ENCODE measurements at regions not wholly inside any gene's neighbourhood (a gene's known extent, or its start where the extent isn't known, plus 50 kb on each side); places are given as distances from the start of the nearest gene placed in this dataset.
"Not testable (repeated sequence)": the region's sequence is repeated elsewhere in the genome, so short reads cannot be mapped to it uniquely, and the experiment has no call there.

DNA sequence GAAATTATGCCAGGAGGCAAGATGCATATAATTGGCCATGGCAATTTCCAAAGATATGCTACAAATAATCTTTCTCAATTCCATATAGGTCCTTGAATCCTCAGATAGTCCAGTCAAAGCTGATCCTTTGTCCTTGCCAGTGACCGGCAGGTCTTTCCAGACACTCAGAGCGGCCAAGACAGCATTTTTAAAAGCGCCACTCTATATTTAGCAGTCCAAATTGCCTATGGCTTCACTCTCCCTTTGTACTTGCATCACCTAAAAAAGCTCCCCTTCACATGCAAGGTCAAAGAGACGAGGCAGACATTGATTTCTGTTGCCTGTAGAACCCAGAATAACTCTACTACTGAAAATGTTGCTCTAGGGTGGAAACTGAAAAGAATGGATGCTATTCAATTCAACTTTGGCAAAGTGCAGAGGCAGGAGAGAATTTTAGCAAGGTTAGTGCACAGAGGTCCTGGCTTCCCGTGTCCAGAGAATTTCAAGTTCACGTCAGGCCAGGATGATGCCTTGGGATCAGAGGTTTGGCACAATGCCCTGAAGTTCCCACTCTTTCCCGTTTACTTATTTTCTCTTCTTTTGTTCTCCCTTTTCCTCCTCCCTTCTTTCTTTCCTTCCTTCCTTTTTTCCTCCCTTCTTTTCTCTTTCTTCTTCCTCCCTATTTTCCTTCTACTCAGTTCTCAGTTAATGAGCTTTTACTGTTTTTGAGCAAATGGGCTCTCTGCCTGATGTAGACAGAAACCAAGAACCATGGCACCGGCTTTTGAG is 108.5 kb downstream of the KCNK1 start:
- Histone ChIP-seq H3K27me3 (replicated peaks) (no peaks in the 10 kb centered on the region), H3K4me3 (ENCODE audit: low read depth, low read length) (no peak overlapping the region), H3K36me3 (replicated peaks) (no peaks in the 10 kb centered on the region), H3K27ac (no peak overlapping the region)
- in situ Hi-C loops (cut with HindIII; ENCODE audit: low pct_ligation_motif_present, low sequenced_read_pairs) = no loop called here
- DNase-seq = no peak
- TF ChIP-seq, protein P1, sequence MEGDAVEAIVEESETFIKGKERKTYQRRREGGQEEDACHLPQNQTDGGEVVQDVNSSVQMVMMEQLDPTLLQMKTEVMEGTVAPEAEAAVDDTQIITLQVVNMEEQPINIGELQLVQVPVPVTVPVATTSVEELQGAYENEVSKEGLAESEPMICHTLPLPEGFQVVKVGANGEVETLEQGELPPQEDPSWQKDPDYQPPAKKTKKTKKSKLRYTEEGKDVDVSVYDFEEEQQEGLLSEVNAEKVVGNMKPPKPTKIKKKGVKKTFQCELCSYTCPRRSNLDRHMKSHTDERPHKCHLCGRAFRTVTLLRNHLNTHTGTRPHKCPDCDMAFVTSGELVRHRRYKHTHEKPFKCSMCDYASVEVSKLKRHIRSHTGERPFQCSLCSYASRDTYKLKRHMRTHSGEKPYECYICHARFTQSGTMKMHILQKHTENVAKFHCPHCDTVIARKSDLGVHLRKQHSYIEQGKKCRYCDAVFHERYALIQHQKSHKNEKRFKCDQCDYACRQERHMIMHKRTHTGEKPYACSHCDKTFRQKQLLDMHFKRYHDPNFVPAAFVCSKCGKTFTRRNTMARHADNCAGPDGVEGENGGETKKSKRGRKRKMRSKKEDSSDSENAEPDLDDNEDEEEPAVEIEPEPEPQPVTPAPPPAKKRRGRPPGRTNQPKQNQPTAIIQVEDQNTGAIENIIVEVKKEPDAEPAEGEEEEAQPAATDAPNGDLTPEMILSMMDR (IDR thresholded peaks at IDR 0.05; ENCODE audit: low read depth, low read length, missing control alignments) = no peak

DNA sequence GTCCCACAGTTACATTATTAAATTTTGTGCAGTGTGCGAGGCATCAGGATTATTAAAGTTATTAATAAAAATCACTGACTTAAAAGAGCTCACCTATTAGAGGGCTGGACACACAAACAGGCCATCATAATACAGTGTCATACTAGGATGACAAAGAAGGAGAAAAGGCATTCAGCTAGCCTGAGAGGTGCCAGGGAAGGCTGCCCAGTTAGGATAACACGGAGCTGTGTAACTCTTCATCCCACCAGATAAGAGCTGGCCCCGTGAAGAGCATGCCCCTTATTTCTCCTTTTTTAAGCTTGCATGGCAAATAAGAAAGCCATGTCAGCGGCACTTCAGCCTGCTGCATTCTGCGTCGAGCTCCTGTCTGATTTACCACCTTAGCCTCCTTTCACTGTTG is 109.5 kb downstream of the KCNK1 start:
- Histone ChIP-seq H3K4me3 (ENCODE audit: low read depth, low read length) (no peak overlapping the region), H3K27ac (no peak overlapping the region), H3K27me3 (replicated peaks) (no peaks in the 10 kb centered on the region), H3K36me3 (replicated peaks) (no peaks in the 10 kb centered on the region)
- in situ Hi-C loops (cut with HindIII; ENCODE audit: low pct_ligation_motif_present, low sequenced_read_pairs) = no loop called here
- DNase-seq = no peak
- TF ChIP-seq, protein P1 (IDR thresholded peaks at IDR 0.05; ENCODE audit: low read depth, low read length, missing control alignments) = no peak

DNA sequence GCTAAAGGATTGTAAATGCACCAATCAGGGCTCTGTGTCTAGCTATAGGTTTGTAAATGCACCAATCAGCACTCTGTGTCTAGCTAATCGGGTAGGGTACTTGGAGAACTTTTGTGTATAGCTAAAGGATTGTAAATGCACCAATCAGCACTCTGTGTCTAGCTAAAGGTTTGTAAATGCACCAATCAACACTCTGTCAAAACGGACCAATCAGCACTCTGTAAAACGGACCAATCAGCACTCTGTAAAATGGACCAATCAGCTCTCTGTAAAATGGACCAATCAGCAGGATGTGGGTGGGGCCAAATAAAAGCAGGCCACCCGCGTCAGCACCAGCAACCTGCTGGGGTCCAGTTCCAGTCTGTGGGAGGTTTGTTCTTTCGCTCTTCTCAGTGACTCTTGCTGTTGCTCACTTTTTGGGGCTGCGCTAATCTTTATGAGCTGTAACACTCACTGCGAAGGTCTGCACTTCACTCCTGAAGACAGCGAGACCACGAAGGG is 110.3 kb downstream of the KCNK1 start:
- DNase-seq; H3K4me3 ChIP-seq (ENCODE audit: low read depth, low read length); H3K27ac ChIP-seq; in situ Hi-C loops (cut with HindIII; ENCODE audit: low pct_ligation_motif_present, low sequenced_read_pairs); H3K27me3 ChIP-seq (replicated peaks); H3K36me3 ChIP-seq (replicated peaks): not testable (repeated sequence)

DNA sequence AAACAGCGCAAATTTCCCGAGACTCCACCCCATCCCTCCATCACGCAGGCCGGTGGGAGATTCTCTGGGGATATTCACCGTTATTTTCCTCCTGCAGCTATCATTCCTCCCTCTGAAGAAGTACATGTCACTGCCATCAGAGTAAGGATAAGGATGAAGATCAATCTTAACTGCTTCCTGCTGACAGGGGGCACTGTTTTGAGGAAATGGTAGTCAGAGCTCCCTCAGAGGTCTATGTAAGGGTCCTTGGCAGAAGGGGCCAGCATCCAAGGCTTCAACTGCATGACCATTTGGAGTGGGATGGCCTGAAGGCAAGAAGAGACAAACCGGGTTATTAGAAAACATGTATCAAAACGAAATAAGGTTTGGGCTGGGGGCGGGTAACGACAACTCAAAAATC is 111.5 kb downstream of the KCNK1 start:
- no peaks in the 10 kb centered on the region for H3K36me3 ChIP-seq (replicated peaks)
- TF ChIP-seq, protein P1 (IDR thresholded peaks at IDR 0.05; ENCODE audit: low read depth, low read length, missing control alignments) = no peak
- no peaks in the 10 kb centered on the region for H3K27me3 ChIP-seq (replicated peaks)
- DNase-seq = no peak
- H3K4me3 ChIP-seq (ENCODE audit: low read depth, low read length) = no peak overlapping the region
- in situ Hi-C loops (cut with HindIII; ENCODE audit: low pct_ligation_motif_present, low sequenced_read_pairs) = no loop called here
- no peak overlapping the region for H3K27ac ChIP-seq

DNA sequence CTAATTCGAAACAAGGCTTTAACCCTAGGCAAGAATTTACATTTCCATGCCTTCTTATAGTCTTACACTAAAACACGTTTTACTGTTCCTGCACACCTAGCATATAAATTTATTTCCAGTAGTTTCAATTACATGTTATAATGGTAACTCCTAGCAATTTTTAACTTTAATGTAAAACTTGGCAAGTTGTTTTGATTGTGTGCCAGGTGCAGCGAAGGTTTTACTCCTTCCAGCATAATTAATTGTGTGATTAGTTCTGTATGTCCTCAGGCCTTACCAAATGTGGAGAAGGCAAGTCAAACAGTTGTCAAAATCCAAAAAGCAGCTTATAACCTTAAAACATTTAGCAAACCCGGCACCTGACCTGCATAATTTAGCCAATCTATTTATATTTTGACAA is 114.8 kb downstream of the KCNK1 start:
- no peak for DNase-seq
- TF ChIP-seq, protein P1 (IDR thresholded peaks at IDR 0.05; ENCODE audit: low read depth, low read length, missing control alignments) = no peak
- H3K27ac ChIP-seq = no peak overlapping the region
- no peak overlapping the region for H3K4me3 ChIP-seq (ENCODE audit: low read depth, low read length)
- H3K36me3 ChIP-seq (replicated peaks) = no peaks in the 10 kb centered on the region
- H3K27me3 ChIP-seq (replicated peaks) = no peaks in the 10 kb centered on the region
- in situ Hi-C loops (cut with HindIII; ENCODE audit: low pct_ligation_motif_present, low sequenced_read_pairs) = no loop called here

DNA sequence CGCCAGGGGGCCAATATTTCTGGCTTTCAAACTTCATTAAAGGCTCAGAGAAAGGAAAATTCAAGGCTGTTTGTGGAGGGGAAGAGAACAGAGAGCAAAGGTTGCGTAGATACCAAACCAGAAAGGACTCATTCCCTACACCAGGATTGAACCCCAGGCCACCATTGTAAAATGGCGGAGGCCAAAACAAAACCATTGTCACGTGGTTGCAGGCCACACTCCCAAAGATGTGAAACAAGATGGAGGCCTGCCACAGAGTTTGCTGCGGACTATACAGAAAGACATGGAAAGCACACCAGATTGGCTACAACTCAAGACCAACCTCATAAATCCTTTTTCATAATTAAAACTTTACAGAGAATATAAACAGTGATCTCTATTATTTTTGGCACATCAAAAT is 116.5 kb downstream of the KCNK1 start:
- no peak overlapping the region for H3K4me3 ChIP-seq (ENCODE audit: low read depth, low read length)
- H3K27me3 ChIP-seq (replicated peaks) = no peaks in the 10 kb centered on the region
- H3K36me3 ChIP-seq (replicated peaks) = no peaks in the 10 kb centered on the region
- no peak overlapping the region for H3K27ac ChIP-seq
- TF ChIP-seq, protein P1 (IDR thresholded peaks at IDR 0.05; ENCODE audit: low read depth, low read length, missing control alignments) = no peak
- no peak for DNase-seq
- in situ Hi-C loops (cut with HindIII; ENCODE audit: low pct_ligation_motif_present, low sequenced_read_pairs) = no loop called here
